ENCODE measurements at regions not wholly inside any gene's neighbourhood (a gene's known extent, or its start where the extent isn't known, plus 50 kb on each side); places are given as distances from the start of the nearest gene placed in this dataset.

DNA sequence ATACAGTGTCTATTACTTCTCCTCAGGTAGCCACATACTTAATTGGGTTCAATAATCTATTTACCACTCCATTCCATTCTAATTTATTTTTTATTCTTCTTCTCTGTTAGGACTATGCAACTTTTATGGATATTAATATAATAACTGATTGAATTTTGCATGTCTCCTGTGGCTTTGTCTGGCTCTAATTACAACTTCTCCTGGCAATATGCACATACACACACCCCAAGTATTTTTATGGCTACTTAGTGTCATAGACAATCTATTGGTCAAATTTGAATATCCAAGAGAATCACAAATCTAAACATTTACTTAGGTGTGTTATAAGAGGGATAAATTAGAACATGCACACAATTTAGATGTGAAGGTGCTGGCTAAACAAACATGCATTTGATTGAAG lies 73.1 kb downstream of the BOD1L2 start:
- TF ChIP-seq, protein P1, sequence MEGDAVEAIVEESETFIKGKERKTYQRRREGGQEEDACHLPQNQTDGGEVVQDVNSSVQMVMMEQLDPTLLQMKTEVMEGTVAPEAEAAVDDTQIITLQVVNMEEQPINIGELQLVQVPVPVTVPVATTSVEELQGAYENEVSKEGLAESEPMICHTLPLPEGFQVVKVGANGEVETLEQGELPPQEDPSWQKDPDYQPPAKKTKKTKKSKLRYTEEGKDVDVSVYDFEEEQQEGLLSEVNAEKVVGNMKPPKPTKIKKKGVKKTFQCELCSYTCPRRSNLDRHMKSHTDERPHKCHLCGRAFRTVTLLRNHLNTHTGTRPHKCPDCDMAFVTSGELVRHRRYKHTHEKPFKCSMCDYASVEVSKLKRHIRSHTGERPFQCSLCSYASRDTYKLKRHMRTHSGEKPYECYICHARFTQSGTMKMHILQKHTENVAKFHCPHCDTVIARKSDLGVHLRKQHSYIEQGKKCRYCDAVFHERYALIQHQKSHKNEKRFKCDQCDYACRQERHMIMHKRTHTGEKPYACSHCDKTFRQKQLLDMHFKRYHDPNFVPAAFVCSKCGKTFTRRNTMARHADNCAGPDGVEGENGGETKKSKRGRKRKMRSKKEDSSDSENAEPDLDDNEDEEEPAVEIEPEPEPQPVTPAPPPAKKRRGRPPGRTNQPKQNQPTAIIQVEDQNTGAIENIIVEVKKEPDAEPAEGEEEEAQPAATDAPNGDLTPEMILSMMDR (IDR thresholded peaks at IDR 0.05; ENCODE audit: low read depth, low read length) = no peak
- DNase-seq (ENCODE audit: low read depth, low spot score) = no peak
- no peak overlapping the region for H3K4me3 ChIP-seq (ENCODE audit: low read depth, low read length)
- in situ Hi-C loops (cut with HindIII; ENCODE audit: low sequenced_read_pairs) = no loop called here

DNA sequence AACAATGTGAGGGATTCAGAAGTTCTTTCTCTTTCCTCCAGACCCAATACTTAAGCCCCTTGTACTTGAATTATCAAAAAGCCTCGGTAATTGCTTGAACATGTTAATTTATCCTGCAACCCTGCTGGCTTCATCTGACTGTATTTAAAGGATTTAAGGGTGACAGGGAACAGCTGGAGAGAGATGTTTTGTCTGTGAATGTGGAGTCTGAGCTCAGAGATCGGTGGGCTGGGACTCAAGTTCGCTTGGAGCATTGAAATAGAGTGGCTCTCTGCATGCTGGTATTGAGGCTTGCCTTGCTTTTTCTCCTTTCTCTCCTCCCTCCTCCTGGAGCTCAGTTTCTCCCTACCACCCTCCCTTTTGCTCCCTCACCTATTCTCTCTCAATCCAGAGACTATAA lies 73.6 kb downstream of the BOD1L2 start:
- no peak for DNase-seq (ENCODE audit: low read depth, low spot score)
- no peak overlapping the region for H3K4me3 ChIP-seq (ENCODE audit: low read depth, low read length)
- in situ Hi-C loops (cut with HindIII; ENCODE audit: low sequenced_read_pairs) = no loop called here
- TF ChIP-seq, protein P1 (IDR thresholded peaks at IDR 0.05; ENCODE audit: low read depth, low read length) = no peak

DNA sequence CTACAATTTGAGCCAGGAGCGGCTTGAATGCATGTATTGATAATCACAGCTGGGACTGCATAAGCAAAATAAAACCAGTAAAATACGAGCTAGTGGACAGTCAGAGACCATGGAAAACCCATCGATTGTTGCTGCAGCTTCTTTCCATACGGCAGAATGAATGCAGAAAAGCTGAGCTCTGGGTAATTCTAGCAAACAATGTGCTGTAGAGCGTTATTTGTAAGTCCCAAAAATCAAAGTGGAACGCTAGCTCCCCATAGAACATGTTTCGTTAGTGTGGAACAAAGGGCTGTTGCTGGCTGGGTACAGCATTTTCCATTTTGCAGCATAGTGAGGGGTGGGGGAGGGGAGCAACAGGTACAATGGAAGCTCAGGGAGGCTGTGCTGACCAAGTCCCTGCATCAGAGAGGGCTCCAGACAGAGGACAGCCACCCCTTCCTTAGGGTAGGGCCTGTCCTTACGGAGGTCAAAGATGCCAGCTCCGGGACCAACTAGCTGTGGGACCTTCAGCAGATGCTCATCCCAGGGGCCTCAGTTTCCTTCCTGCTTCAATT lies 74.1 kb downstream of the BOD1L2 start:
- no peak for DNase-seq (ENCODE audit: low read depth, low spot score)
- in situ Hi-C loops (cut with HindIII; ENCODE audit: low sequenced_read_pairs) = no loop called here
- no peak overlapping the region for H3K4me3 ChIP-seq (ENCODE audit: low read depth, low read length)
- TF ChIP-seq, protein P1 (IDR thresholded peaks at IDR 0.05; ENCODE audit: low read depth, low read length) = no peak

DNA sequence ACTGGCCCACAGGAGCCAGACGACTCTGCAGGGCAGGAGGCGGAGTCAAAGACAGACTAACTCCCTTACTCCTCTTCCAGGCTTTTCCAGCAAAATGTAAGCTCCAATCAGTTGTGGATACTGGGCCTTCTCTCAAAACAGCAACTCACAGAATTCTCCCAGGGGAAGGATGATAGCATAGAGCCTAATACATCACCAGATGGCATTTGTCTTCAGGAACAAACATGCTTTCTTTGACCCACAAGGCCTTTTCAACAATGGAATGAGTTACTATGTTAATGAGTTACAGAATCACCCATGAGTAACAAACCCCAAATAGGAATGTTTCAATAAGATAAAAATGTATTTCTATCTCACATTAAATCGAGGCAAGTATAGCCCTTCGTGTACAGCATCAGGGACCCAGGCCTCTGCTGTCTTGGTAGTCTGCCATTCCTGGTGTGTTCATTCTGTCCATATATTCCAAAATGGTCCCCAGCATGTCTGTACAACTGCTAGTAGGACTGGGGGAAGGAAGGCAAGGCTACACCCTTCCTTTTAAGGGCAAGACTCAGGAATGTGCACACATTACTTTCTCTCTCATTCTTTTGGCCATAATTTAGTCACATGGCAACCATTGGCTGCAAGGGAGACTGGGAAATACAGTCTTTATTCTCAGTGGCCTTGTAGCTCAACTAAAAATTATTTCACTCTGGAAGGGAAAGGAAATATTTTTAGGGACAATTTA lies 76.4 kb downstream of the BOD1L2 start:
- in situ Hi-C loops (cut with HindIII; ENCODE audit: low sequenced_read_pairs) = no loop called here
- no peak overlapping the region for H3K4me3 ChIP-seq (ENCODE audit: low read depth, low read length)
- DNase-seq (ENCODE audit: low read depth, low spot score) = no peak
- TF ChIP-seq, protein P1 (IDR thresholded peaks at IDR 0.05; ENCODE audit: low read depth, low read length) = no peak

DNA sequence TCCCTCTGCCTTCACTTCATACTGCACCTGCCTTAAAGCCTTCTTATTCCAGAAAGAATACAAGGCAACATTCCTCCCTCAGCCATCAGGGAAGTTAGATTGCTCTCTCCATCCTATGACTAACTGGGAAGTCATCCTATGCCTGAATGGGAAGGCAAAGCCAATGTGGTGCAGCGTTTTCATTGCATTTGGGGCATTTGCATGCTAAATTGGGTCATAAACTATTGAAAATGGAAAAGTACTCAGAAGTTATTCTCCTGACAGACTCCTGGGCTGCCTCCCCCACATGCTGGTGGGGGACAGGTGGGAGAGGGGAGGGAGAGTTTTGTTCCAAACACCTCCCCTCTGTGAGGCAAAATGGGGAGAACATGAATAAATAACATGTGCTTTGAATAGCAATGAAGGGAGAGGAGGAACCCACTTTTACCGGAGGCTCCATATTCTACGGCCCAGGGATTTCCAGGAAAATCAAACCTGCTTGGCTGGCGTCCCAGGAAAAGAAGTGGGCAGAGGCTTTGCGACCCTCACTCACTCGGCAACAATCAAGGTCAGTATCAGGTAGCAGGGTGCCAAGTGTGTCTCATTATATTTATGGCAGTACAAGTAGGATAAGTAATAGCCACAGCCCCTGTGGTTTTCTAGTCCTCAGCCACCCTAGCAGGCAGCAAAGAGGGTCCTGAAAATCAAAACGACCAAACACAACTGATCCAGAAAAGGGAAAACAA lies 84.1 kb downstream of the BOD1L2 start:
- H3K4me3 ChIP-seq (ENCODE audit: low read depth, low read length) = no peak overlapping the region
- in situ Hi-C loops (cut with HindIII; ENCODE audit: low sequenced_read_pairs) = no loop called here
- TF ChIP-seq, protein P1 (IDR thresholded peaks at IDR 0.05; ENCODE audit: low read depth, low read length) = no peak
- no peak for DNase-seq (ENCODE audit: low read depth, low spot score)

DNA sequence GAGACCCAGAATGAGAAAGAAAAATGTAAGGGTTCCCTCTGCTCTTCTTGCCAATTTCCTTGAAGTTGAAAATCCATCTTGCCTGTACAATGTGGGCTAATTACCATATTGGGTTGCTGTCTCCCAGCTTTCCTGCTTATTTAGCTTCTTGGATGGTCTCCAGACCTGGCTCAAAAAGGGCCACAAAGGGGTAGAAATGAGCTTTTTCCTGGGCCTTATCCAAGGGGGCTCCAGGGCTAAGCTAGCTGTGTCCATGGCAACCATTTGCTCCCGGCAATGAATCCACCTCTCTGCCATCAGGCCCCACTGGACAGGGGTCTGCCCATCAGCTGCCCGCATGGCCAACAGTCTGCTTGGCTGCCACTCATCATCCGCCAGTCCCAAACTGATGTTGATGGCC lies 85.0 kb downstream of the BOD1L2 start:
- TF ChIP-seq, protein P1 (IDR thresholded peaks at IDR 0.05; ENCODE audit: low read depth, low read length) = no peak
- H3K4me3 ChIP-seq (ENCODE audit: low read depth, low read length) = no peak overlapping the region
- in situ Hi-C loops (cut with HindIII; ENCODE audit: low sequenced_read_pairs) = no loop called here
- no peak for DNase-seq (ENCODE audit: low read depth, low spot score)
